Duodenal mucosa (tissue), 2 donors: ENCODE measurements at regions not wholly inside any gene's neighbourhood (a gene's known extent, or its start where the extent isn't known, plus 50 kb on each side); places are given as distances from the start of the nearest gene placed in this dataset.

Experiments used
- H3K27ac ChIP-seq: one replicate; pipeline ENCODE4 v1.7.0; 2013; ENCODE audit warnings: low read depth, low read length
- H3K27me3 ChIP-seq, 2 donors: one replicate each; pipeline ENCODE4 v1.7.0; 2013; ENCODE audit warnings: low read length in 2 of 2, control low read depth in 1 of 2; ENCODE audit not compliant: insufficient read depth in 2 of 2, control insufficient read depth in 1 of 2
- H3K36me3 ChIP-seq, 2 donors: one replicate each; pipeline ENCODE4 v1.7.0; 2013; ENCODE audit warnings: low read length in 2 of 2, control low read depth in 1 of 2; ENCODE audit not compliant: insufficient read depth in 2 of 2, control insufficient read depth in 1 of 2
- H3K4me1 ChIP-seq, 2 donors: one replicate each; pipeline ENCODE4 v1.7.0; 2013; ENCODE audit warnings: low read length in 2 of 2, control low read depth in 1 of 2; ENCODE audit not compliant: insufficient read depth in 2 of 2, control insufficient read depth in 1 of 2
- H3K4me3 ChIP-seq, 2 donors: one replicate each; pipeline ENCODE4 v1.7.0; 2013; ENCODE audit warnings: low read length in 2 of 2, low read depth in 1 of 2
- H3K9ac ChIP-seq, 2 donors: one replicate each; pipeline ENCODE4 v1.7.0; 2013; ENCODE audit warnings: low read length in 2 of 2, low read depth in 1 of 2
- H3K9me3 ChIP-seq, 2 donors: one replicate each; pipeline ENCODE4 v1.7.0; 2013; ENCODE audit warnings: low read length in 2 of 2, control low read depth in 1 of 2; ENCODE audit not compliant: control insufficient read depth in 1 of 2

DNA sequence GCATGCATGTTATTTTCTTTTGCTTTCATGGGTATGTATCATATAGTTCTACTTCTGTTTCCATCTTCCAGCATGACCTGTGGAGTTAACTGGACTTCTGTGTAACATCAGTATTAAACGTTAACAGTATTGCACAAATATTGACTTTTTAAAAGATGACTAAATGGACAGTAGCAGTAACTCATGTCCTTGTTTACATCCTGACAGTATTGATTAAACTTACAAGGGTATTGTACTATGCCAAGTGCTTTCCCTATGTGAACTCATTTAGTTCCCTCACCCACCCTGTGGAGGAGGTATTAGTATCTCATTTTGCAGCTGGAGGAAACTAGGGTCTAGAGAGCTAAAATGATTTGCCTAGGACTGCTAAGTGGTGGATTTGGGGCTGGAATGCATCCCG lies 128.7 kb upstream of the SLC10A2 start:
- Histone ChIP-seq H3K27ac (no peak overlapping the region), H3K9ac (no peak overlapping the region), H3K4me3 (no peak overlapping the region), H3K36me3 (no peaks in the 10 kb centered on the region), H3K4me1 (no peaks in the 10 kb centered on the region), H3K27me3 (no peaks in the 10 kb centered on the region), H3K9me3 (no peaks in the 10 kb centered on the region)

DNA sequence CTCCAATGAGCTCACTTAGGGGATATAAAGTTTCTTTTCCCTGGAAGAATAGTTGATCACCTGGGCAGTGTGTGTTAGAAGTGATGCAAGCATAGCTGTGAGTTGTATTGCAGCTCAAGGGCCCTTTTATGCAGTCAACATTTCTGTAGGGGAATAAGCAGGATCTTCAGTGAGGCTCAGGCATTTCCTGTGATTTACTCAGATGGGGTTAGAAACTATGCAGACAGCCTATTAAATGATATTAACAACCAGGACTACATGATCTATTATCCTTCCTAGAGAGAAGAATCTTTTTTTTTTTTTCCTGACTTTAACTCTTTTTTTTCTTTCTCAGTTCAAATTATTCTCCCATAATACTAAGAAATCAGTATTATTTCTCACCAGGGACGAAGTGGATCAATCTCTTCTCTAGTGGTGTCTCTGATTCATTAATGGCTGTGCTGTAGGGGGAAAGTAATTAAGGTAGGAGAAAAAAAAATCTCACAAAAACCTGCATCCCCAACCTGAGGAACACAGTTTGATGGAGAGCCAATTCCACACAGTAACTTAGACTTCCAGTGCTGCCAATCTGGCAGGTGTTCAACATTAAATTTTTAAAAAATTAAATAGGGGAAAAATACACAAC lies 126.4 kb upstream of the SLC10A2 start:
- Histone ChIP-seq H3K4me3 (no peak overlapping the region), H3K27ac (no peak overlapping the region), H3K9ac (no peak overlapping the region), H3K9me3 (no peaks in the 10 kb centered on the region), H3K4me1 (peaks cover 0 to under 1% of the 10 kb centered on the region in 2 donors), H3K36me3 (no peaks in the 10 kb centered on the region), H3K27me3 (no peaks in the 10 kb centered on the region)

DNA sequence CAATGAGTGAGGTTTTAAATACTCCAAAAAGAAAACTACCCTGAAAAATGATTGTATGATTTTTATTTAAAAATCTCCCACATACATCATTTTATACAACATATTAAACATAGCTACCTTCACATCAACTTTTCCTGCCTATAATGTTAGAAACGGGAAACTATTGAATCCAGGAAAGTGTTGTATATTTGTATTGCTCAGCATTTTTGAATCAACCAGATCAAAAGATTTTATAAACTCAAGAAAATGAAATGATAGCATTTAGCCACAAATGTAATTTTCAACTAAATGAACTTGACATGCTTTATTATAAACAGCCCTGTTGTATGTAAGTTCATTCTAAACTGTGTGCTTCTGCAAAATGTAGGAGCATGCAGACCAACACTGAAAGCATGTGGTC lies 124.6 kb upstream of the SLC10A2 start:
- H3K27ac ChIP-seq: no peak overlapping the region
- H3K4me1 ChIP-seq: peaks cover 0 to 3% of the 10 kb centered on the region in 2 donors
- no peaks in the 10 kb centered on the region for H3K27me3 ChIP-seq
- no peaks in the 10 kb centered on the region for H3K36me3 ChIP-seq
- no peaks in the 10 kb centered on the region for H3K9me3 ChIP-seq
- no peak overlapping the region for H3K9ac ChIP-seq
- no peak overlapping the region for H3K4me3 ChIP-seq

DNA sequence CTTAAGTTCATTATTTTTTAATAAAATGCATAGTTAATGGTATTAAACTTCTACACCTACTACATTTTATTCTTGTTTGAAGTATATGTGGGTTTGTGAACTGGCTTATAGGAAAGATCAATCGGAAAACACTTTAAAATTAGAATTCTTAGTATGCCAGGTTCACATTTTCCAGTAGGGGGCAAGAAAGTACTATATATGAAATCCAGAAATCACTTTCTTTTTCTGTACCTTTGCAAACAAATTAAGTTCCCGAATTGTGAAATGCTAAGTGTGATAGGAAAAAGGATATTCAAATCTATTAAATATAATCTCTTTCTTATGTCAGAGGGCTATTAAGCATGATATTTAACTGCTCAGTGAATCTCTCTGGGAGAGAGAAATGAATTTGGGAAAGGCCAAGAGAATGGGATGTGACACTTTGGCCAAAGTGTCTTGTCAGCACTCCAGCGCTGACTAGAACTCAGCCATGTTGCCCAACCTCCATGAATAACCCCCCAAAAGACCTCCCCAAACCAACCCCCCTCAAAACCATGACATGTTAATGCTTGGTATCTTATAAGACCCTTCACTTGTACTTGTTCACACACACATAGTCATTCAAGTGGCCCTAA lies 122.6 kb upstream of the SLC10A2 start:
- Histone ChIP-seq H3K9me3 (no peaks in the 10 kb centered on the region), H3K4me1 (peaks cover 0 to 3% of the 10 kb centered on the region in 2 donors), H3K9ac (no peak overlapping the region), H3K27ac (no peak overlapping the region), H3K36me3 (no peaks in the 10 kb centered on the region), H3K27me3 (no peaks in the 10 kb centered on the region), H3K4me3 (no peak overlapping the region)

DNA sequence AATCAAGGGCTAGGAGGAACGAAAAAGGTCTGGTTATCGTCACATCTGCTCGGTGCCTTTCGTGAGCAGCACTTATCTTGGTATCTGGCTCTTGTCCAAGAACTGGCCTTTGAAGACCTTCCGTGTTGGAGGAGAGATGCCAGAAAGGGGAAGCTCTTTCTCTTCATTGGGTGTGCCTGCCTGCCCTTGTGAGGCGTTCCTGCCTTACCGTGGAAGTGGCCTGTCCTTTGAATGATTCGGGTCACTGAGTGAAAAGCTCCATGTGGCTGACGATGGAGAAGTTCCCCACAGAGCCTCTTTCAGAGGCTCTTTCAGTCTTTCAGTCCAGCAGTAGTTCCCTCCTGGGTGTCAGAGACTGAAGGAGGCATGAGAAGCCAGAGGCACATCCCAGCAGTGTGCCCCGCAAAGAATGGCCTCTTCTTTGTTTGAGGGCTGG lies 121.5 kb upstream of the SLC10A2 start:
- Histone ChIP-seq H3K27me3 (no peaks in the 10 kb centered on the region), H3K4me1 (peaks cover 0 to 3% of the 10 kb centered on the region in 2 donors), H3K9ac (no peak overlapping the region), H3K36me3 (no peaks in the 10 kb centered on the region), H3K4me3 (peak overlapping the region in 1 of 2 donors; percentile 30), H3K9me3 (no peaks in the 10 kb centered on the region), H3K27ac (no peak overlapping the region)

DNA sequence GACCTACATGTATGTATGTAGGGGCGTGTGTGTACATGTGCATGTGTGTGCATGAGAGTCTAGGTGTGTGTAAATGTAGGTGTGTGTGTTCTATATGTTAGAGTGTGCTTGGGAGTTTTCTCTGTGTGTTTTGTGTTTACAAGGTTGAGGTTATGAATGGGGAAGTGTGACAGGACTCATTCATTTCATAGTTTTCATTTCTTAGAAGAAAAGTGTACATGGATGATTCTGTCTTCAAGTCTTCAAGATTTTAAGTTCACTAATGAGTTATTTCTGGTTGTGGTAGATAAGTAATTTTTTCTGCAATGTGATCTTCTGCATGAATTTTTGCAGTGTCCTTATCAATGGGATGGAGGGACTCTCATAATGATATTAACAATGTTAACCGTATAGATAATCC lies 118.2 kb upstream of the SLC10A2 start:
- no peak overlapping the region for H3K9ac ChIP-seq
- H3K9me3 ChIP-seq: no peaks in the 10 kb centered on the region
- peaks cover 0 to 3% of the 10 kb centered on the region in 2 donors for H3K4me1 ChIP-seq
- no peak overlapping the region for H3K4me3 ChIP-seq
- H3K36me3 ChIP-seq: no peaks in the 10 kb centered on the region
- H3K27me3 ChIP-seq: no peaks in the 10 kb centered on the region
- no peak overlapping the region for H3K27ac ChIP-seq

DNA sequence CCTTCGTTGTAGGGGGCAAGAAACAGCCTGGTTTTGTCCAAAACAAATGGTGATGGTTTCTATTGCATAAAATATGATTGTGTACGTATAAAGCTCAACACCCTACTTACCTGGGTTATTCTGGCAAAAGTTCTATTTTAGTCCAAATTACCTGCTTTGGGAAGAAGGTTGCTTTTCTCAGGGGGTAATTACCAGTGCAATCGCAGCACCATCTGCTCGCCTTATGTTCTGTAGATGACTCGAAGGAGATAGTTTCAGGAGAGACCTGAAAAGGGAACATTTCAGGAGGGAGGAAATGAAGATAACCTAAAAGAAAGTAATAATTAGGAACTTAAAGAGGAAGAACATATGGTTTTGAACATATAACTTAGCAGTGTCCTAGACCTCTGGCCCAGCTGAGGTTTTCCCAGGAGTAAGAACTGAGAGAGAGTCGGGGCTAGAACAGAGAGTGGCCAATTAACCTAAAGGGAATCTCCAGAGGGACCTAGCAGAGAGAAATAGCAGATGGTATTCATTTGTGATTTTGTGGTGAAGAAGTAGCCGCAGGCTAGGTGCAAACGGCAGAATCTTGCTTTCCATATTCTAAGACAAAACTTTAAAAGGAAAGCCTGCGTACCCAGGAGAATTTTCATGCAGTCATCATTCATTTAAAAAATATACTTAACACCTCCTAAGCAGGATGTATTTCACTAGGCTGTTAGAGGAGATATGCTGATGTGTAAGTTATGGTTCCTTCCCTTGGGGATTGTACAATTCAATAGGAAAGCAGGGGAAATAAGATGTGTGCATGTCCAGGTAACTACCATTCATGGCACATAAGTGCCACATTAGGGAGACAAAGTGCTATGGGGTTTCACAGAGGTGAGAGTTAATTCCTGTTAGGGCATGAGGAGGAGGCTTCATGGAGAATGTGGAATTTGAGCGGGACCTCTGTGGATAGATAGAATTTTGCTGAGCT lies 113.0 kb upstream of the SLC10A2 start:
- Histone ChIP-seq H3K9ac (no peak overlapping the region), H3K9me3 (no peaks in the 10 kb centered on the region), H3K4me1 (no peaks in the 10 kb centered on the region), H3K27me3 (no peaks in the 10 kb centered on the region), H3K27ac (no peak overlapping the region), H3K36me3 (no peaks in the 10 kb centered on the region), H3K4me3 (no peak overlapping the region)

DNA sequence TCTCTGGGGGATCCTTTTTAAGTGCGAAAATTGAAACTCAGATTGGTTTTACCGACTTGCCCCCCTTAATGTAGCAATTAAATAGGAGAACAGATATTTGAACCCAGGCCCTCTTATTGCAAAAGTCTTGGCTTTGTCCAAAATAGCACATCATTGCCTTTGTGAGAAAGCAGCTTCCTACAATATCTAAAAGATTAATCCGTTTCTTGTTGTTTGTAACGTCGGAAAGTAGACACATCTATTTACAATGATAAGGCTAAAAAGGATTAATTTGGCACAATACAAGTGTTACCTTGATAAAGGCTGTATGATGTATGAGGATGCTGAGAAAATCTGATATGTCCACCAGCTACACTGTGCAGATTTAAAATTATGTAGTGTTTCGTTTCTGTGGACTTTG lies 108.7 kb upstream of the SLC10A2 start:
- Histone ChIP-seq H3K9me3 (no peaks in the 10 kb centered on the region), H3K27ac (no peak overlapping the region), H3K4me1 (no peaks in the 10 kb centered on the region), H3K9ac (no peak overlapping the region), H3K27me3 (peaks cover 0 to 3% of the 10 kb centered on the region in 2 donors), H3K36me3 (no peaks in the 10 kb centered on the region), H3K4me3 (no peak overlapping the region)

DNA sequence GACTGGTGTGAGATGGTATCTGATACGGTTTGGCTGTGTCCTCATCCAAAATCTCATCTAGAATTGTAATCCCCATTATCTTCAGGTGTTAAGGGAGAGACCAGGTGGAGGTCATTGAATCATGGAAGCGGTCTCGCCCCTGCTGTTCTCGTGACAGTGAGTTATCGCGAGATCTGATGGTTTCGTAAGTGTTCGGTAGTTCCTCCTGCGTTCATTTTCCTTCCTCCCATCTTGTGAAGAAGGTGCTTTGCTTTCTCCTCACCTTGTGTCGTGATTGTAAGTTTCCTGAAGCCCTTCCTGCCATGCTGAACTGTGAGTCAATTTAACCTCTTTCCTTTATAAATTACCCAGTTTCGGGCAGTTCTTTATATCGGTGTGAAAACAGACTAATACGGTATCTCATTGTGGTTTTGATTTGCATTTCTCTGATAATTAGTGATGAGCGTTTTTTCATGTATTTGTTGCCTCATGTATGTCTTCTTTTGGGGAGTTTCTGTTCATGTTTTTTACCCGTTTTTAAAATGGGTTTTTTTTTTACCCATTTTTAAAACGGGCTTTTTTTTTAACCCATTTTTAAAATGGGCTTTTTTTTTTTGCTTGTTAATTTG lies 102.8 kb upstream of the SLC10A2 start:
- H3K9ac ChIP-seq: no peak overlapping the region
- H3K27ac ChIP-seq: no peak overlapping the region
- H3K27me3 ChIP-seq: peaks cover 0 to 3% of the 10 kb centered on the region in 2 donors
- H3K9me3 ChIP-seq: no peaks in the 10 kb centered on the region
- H3K36me3 ChIP-seq: no peaks in the 10 kb centered on the region
- H3K4me1 ChIP-seq: no peaks in the 10 kb centered on the region
- no peak overlapping the region for H3K4me3 ChIP-seq

DNA sequence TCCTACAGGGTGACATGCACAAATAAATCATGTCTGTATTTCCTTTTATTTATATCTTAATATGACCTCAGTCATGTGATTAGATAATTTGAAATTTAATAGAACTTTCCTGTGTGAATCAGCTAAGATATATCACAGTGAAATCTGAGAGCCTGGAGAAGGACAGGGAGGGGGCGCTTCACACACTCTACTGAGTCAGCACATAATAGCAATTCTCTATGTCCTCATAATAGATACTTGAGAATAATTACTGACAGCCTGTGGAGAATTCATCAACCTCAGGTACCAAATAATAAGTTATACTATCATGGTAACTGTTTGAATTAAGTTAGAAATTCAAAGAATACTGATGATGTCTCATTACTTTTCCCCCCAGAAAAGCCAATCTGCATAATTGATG lies 98.0 kb upstream of the SLC10A2 start:
- Histone ChIP-seq H3K27ac (no peak overlapping the region), H3K4me1 (no peaks in the 10 kb centered on the region), H3K36me3 (no peaks in the 10 kb centered on the region), H3K9ac (no peak overlapping the region), H3K27me3 (no peaks in the 10 kb centered on the region), H3K9me3 (no peaks in the 10 kb centered on the region), H3K4me3 (no peak overlapping the region)
